ENCODE measurements at regions not wholly inside any gene's neighbourhood (a gene's known extent, or its start where the extent isn't known, plus 50 kb on each side); places are given as distances from the start of the nearest gene placed in this dataset.
"Not testable (repeated sequence)": the region's sequence is repeated elsewhere in the genome, so short reads cannot be mapped to it uniquely, and the experiment has no call there.

DNA sequence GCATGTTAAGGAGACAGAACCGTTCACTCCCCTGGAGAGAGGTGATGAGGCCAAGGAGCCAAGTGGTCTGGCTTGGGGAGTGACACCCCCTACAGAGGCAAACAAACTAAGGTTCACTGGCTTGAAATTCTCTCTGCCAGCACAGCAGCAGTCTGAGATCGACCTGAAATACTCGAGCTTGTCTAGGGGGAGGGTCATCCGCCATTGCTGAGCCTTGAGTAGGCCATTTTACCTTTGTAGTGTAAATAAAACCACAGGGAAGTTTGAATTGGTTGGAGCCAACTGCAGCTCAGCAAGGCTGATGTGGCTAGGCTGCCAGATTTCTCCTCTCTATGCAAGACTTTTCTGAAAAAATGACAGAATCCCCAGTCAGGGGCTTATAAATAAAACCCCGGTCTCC is 52.9 kb downstream of the CDY2B start:
- ATAC-seq; DNase-seq; H3K36me3 Mint-ChIP-seq; H3K27ac Mint-ChIP-seq; H3K9me3 Mint-ChIP-seq (ENCODE audit: low read depth); H3K4me1 Mint-ChIP-seq; H3K27me3 Mint-ChIP-seq; H3K4me3 Mint-ChIP-seq; CTCF ChIA-PET: not testable (repeated sequence)

DNA sequence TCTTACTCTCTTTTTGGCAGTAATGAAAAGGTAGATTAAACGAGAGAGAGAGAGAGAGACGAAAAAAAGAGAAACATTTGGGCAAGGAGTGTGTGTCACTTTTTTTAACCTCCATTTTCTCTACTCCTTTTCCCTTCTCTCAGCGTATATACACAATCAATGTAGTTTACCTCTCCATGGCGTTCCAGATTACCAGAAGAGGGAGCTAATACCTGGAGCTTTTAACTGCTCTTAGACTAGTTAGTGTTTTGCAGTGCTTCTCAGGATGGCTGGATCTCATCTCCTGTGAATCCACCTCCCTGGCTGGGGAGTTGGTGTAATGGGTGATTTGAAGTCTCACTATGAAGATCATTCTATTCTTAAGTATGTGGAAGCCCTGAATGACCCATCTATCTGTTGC is 60.3 kb downstream of the CDY2B start:
- H3K4me3 Mint-ChIP-seq; H3K36me3 Mint-ChIP-seq; H3K4me1 Mint-ChIP-seq; DNase-seq; H3K27me3 Mint-ChIP-seq; H3K9me3 Mint-ChIP-seq (ENCODE audit: low read depth); ATAC-seq; CTCF ChIA-PET; H3K27ac Mint-ChIP-seq: not testable (repeated sequence)

DNA sequence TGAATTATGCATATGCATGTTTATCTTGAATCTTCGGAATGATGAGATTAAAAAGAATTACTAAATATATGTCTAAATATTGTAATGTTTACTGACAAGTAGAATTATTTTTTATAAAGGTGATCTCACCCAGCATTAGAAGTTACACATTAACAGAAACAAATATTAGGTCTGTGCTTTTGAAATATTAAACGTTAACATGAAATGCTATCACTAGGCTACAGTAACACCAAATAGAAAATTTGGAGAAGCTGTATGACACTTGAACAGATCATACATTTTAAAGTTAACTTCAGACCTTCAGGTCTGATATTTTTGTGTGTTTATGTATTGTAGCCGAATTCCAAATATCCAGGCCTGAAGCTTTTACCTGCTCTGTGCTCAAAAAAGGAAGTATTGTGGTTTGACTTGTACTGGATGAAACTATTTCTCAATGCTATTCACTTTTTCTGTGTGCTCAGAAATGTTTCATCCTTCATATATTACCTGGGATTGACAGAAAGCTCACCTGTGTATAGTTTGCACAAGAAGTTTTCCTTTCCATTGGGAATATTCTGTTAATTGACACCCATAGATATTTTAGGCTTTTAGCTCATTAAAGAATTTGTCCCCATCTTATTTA is 60.9 kb downstream of the CDY2B start:
- H3K4me1 Mint-ChIP-seq; H3K27ac Mint-ChIP-seq; H3K9me3 Mint-ChIP-seq (ENCODE audit: low read depth); H3K4me3 Mint-ChIP-seq; CTCF ChIA-PET; ATAC-seq; H3K36me3 Mint-ChIP-seq; H3K27me3 Mint-ChIP-seq; DNase-seq: not testable (repeated sequence)

DNA sequence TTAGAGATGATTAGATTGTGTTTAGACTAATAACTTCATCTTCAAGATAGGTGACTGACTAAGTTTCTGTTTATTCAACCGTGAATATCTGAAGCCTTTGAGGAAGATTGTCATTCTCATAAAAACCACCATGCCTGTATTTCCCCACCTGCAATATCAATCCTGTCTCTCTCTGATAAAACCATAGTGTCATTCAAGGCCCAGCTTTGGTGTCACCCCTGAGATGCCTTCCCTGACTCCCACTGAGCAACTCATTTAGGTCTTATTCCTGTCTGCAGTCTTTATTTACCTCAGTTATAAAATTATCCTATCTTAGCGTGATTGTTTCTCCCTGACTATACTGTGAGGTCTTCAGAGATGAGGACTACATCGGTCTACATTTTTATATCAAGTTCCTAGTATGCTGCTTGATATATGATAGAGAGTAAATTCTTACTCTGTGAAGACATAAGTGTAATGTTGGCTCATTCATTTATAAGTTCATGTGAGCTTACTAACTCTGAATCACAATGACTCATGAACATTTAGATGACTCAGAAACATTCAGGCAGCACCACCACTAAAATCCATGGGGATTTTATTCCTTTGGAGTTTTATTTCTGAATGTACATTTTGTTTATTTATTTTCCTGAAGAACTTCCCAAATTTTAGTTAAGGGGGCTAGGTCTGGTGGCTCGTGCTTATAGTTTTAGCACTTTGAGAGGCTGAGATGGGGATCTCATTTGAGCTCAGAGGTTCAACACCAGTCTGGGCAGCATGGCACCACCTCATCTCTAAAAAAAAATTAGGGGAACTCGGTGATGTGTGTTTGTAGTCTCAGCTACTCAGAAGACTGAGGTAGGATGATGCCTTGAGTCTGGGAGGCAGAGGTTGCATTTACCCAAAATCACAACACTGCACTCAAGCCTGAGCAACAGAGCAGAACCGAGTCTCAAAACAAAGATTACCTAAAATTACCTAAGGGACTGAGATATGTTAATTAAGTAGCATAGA is 62.6 kb downstream of the CDY2B start:
- H3K27me3 Mint-ChIP-seq; H3K27ac Mint-ChIP-seq; DNase-seq; H3K4me3 Mint-ChIP-seq; CTCF ChIA-PET; ATAC-seq; H3K9me3 Mint-ChIP-seq (ENCODE audit: low read depth); H3K36me3 Mint-ChIP-seq; H3K4me1 Mint-ChIP-seq: not testable (repeated sequence)

DNA sequence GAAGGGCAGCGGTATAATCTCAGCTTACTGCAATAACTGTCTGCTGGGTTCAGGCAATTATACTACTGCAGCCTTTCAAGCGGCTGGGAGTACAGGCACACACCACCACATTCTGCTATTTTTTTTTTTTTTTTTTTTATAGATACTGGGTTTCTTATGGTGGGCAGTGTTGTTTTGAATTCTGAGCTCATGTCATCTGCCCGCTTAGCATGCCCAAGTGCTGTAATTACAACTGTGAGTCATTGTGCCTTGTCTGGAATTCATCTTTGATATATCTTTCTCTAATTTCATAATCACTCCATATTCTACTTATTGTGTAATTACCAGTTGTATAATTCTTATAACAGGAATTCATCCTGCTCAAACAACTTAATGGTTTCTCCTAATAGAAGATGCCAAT is 67.4 kb downstream of the CDY2B start:
- ATAC-seq; H3K4me1 Mint-ChIP-seq; DNase-seq; H3K27me3 Mint-ChIP-seq; CTCF ChIA-PET; H3K4me3 Mint-ChIP-seq; H3K9me3 Mint-ChIP-seq (ENCODE audit: low read depth); H3K27ac Mint-ChIP-seq; H3K36me3 Mint-ChIP-seq: not testable (repeated sequence)

DNA sequence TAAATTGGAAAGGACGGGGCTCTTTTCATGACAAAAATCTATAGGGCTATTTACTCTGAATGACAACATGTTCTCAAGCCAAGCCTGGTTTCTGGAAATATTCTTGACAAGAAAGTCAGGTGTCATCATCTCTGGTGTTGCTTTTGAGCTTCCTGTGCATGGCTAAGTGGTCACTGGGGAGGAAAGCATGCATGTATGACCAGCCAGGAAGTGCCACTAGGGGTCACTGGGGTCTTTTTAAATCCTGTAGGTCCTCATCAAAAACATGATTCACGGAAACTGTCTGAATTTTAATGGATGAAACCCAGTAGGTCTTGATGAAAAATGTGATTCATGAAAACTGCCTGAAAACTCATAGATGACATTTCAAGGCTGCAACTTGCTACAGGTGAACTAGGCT is 80.1 kb downstream of the CDY2B start:
- H3K4me3 Mint-ChIP-seq; ATAC-seq; CTCF ChIA-PET; H3K36me3 Mint-ChIP-seq; H3K9me3 Mint-ChIP-seq (ENCODE audit: low read depth); H3K27ac Mint-ChIP-seq; H3K4me1 Mint-ChIP-seq; H3K27me3 Mint-ChIP-seq; DNase-seq: not testable (repeated sequence)

DNA sequence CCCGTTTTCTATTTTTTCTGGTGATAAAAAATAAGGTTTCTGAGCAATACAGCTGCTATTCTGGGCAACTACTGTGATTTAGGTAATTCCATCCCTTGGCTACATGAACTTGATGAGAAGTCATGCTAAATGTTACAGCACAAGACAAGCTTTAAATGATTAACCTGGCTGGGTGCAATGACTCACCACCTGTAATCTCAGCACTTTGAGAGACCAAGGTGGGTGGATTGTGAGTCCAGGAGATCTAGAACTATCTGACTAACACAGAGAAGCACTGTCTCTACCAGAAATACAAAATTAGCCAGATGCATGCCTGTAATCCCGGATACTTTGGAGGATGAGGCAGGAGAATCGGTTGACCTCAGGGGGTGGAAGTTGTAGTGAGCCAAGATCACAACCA is 92.8 kb downstream of the CDY2B start:
- not testable (repeated sequence) for DNase-seq, H3K27ac Mint-ChIP-seq

DNA sequence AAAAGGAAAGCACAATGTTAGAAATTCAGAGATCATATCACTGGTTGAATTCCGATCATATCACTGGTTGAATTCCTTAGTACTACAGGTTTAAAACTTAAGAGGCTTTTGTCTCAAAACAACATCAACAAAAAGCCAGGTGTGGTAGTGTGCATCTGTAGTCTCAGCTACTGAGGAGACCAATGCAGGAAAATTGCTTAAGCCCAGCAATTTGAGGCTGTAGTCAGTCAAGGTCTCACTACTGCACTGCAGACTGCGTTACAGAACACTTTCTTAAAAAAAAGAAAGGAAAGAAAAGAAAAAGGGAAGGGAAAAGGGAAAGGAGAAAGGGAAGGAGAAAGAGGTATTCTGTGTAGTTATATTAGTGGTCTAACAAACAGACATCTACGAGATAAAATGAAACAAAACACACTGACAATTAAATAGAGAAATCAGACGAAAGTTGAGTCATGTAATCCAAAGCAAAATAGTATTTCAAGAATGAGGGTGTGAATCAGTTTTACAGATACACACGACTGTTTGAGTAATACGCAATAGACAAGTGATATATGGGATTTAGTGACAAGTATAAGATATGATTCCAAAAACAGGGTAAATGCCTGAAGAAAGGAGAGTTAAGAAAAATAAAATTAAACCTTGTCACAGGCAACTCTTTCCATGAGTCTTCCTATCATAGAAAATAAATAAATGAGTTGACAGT is 113.9 kb downstream of the CDY2B start:
- H3K27ac Mint-ChIP-seq; H3K36me3 Mint-ChIP-seq; ATAC-seq; H3K9me3 Mint-ChIP-seq (ENCODE audit: low read depth); CTCF ChIA-PET; H3K4me1 Mint-ChIP-seq; DNase-seq; H3K27me3 Mint-ChIP-seq; H3K4me3 Mint-ChIP-seq: not testable (repeated sequence)

More for the DNA sequence above, 92.8 kb downstream of the CDY2B start:
- H3K4me3 Mint-ChIP-seq; H3K9me3 Mint-ChIP-seq (ENCODE audit: low read depth); H3K27me3 Mint-ChIP-seq; H3K4me1 Mint-ChIP-seq; H3K36me3 Mint-ChIP-seq; CTCF ChIA-PET; ATAC-seq: not testable (repeated sequence)

DNA sequence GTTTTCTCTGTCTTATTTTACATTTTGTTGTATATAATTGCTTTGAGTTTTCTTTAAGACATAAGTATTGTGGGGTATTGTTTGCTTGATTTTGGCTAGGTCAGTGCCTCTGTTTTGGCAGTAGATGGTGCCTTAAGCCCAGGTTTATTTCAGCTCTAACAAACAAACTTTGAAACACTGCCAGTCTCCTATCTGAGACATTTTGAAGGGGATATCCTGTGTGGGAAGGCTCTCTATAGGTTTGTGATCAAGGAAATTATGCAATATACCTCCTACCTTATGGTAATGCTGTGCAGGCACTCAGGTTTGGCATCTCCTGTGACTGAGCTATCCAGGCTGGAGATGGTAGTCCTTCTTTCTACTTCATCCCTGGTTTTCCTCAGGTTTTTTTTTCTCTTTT is 120.8 kb downstream of the CDY2B start:
- H3K4me1 Mint-ChIP-seq; H3K9me3 Mint-ChIP-seq (ENCODE audit: low read depth); H3K27ac Mint-ChIP-seq; ATAC-seq; H3K36me3 Mint-ChIP-seq; CTCF ChIA-PET; DNase-seq; H3K4me3 Mint-ChIP-seq; H3K27me3 Mint-ChIP-seq: not testable (repeated sequence)

DNA sequence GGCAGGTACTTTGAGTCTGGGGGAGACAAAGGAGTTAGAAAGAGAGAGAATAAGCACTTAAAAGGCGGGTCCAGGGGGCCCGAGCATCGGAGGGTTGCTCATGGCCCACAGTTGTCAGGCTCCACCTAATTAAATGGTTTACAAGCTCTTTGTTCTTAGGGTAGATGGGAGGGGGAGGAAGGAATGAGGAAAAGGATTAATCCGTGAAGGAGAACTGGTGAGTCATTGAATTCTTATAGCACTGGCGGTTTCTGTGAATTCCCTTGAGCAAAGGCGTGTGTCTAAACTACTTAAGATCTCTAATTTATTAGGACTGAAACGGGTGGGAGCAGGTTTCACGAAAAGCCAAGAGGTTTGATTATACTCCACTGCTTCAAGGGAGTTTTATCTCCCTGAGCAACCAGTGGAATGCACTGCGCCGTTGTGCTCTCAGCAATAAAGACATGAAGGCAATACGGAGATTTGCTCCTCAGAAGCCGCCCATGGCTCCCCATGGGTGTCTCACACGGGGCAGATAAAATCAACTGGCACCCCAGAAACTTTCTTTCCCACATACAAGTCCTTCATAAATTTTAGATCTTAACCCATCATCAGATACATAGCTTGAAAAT is 127.0 kb downstream of the CDY2B start:
- H3K4me3 Mint-ChIP-seq; DNase-seq; H3K36me3 Mint-ChIP-seq; H3K27ac Mint-ChIP-seq; H3K9me3 Mint-ChIP-seq (ENCODE audit: low read depth); CTCF ChIA-PET; H3K4me1 Mint-ChIP-seq; ATAC-seq; H3K27me3 Mint-ChIP-seq: not testable (repeated sequence)

DNA sequence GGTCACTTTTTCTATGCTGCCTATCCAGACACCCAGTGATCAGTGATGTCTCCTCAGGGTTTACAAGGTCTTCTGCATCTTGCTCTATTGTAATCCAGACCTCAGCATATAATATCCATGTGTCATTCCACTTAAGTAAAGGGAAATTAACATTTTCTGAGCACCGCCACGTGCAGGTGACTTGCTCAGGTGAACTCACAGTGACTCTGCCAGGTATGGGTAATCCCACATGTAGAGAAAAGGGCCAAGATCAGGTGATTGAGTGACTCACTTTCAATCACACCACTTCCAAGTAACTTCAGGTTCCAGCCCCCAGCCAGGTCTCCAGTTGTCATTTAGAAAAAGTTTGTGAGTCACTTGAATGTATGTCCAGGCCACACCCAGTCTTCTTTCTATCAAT is 140.2 kb downstream of the CDY2B start:
- H3K36me3 Mint-ChIP-seq; H3K4me3 Mint-ChIP-seq; H3K27ac Mint-ChIP-seq; DNase-seq; H3K4me1 Mint-ChIP-seq; H3K9me3 Mint-ChIP-seq (ENCODE audit: low read depth); H3K27me3 Mint-ChIP-seq; ATAC-seq; CTCF ChIA-PET: not testable (repeated sequence)

DNA sequence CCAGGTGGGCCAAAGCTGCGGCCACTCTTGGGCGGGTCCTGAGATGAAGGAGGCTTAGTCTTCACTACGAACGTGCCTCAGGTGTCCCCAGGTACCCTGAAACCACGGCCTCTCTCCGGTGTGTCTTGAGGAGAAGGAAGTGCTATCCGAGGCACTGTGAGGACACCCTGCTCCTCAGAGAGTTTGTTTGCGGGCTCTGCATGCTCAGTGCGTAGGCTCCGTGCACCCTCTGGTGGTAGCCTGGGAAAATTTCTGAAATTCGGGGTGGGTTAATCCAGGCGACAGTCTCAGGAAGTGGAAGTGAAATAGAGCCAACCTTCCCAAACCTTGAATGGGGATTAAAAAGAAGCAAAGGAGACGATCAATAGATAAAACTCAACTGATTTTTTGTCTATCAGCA is 150.5 kb downstream of the CDY2B start:
- H3K27ac Mint-ChIP-seq; H3K9me3 Mint-ChIP-seq (ENCODE audit: low read depth); H3K4me3 Mint-ChIP-seq; DNase-seq; H3K4me1 Mint-ChIP-seq; H3K36me3 Mint-ChIP-seq; ATAC-seq; CTCF ChIA-PET; H3K27me3 Mint-ChIP-seq: not testable (repeated sequence)

DNA sequence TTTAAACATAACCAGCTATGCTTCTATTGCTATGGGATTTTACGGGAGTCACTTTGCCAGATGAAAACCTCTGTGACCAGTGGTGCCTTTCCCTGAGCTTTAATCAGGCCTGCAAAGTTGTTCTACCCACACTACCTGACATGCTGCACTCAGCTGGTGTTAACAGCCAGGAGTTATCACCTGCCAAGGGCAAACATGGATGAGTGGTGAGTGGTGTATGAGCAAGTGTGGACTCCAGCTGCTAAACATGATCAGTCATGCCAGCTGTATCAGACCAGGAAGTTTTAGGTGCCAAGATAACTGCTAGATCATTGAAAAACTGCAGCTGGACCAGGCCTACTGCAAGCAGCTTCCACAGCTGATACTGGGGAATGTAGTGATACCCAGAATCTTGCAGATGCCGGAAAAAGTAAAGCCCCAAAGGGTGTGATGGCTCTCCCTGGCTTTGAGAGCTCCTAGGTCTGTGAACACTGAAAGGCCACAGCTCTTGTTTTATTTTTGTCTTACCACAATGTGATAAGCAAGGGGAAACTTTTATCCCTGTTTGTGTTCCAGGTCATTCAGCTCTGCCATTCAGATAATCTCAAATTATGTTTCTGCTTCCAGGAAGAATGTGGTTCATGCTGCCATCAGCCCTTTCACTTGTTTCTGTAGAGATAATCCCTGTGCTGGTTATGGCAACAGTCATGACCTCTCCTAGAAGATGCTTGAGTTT is 163.5 kb downstream of the CDY2B start:
- H3K36me3 Mint-ChIP-seq; DNase-seq; H3K27ac Mint-ChIP-seq; ATAC-seq; H3K4me1 Mint-ChIP-seq; H3K4me3 Mint-ChIP-seq; CTCF ChIA-PET; H3K9me3 Mint-ChIP-seq (ENCODE audit: low read depth); H3K27me3 Mint-ChIP-seq: not testable (repeated sequence)

Measured in activated CD8-positive, alpha-beta memory T cell treated with anti-CD3 and anti-CD28 coated beads, Interleukin-2, amount 10 ng/mL, durations not matched to agents 7 days and 5 days (primary cell).